Stimulated activated CD8-positive, alpha-beta memory T cell treated with anti-CD3 and anti-CD28 coated beads, Interleukin-4, amount 100 ng/mL, for 24 hours (primary cell): ENCODE measurements at regions not wholly inside any gene's neighbourhood (a gene's known extent, or its start where the extent isn't known, plus 50 kb on each side); places are given as distances from the start of the nearest gene placed in this dataset.
"Not testable (repeated sequence)": the region's sequence is repeated elsewhere in the genome, so short reads cannot be mapped to it uniquely, and the experiment has no call there.

Experiments
- DNase-seq: peaks from one replicate; pipeline ENCODE4 v3.0.0-alpha.2; 2020; ENCODE audit warnings: low read depth

DNA sequence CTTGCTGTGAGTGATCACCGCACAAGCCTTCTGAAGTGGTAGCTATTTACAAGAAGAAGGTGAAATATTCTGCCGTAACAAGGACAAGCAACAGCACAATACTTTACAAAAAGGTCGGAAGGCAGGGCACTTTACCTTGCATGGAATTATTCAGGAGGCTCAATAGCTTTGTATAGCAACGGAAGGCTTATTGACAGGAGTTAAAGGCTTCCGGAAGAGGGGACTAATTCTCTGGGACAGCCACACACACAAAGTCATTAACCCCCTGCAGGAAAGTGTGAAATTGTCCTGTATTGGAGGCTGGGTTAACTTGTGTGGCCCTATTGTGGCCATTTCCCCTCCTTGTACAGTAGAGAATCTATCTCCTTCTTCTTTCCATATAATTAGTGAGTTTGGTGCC, 199.3 kb upstream of the SEMA6A start:
- no peak for DNase-seq

DNA sequence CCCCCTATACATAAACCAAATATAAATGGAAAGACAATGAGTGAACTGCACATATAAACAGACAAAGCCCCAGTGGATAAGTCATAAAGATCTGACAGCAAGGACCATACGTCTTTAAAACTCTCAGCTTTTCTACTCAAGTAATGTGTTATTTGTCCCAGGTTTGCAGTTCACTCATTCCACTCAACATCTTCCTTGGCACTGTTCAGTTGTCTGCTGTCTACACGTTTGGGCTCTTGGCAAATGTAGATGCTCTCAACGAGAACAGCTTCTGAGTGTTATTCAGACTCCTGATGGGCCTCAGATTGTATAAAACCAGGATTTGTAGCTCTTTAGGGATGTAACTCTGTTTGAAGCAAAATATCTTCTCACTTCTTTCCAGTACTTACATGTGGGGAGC, 198.2 kb upstream of the SEMA6A start:
- DNase-seq = no peak

DNA sequence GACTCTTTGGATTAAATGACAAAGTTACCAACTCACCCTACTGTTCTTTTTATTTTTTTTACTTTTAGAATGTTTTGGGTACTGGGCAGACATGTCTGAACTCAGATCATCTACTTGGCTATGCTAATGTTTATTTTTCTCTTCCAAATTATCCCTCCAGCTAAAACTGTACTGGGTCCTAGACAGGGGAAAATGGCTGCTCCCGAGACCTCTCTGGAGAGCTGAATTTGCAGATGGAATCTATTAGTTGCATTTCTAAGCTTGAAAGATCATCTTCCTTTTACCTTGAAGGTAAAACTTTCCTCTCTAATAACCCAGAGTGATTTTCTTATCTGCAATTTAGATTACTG, 197.5 kb upstream of the SEMA6A start:
- no peak for DNase-seq

DNA sequence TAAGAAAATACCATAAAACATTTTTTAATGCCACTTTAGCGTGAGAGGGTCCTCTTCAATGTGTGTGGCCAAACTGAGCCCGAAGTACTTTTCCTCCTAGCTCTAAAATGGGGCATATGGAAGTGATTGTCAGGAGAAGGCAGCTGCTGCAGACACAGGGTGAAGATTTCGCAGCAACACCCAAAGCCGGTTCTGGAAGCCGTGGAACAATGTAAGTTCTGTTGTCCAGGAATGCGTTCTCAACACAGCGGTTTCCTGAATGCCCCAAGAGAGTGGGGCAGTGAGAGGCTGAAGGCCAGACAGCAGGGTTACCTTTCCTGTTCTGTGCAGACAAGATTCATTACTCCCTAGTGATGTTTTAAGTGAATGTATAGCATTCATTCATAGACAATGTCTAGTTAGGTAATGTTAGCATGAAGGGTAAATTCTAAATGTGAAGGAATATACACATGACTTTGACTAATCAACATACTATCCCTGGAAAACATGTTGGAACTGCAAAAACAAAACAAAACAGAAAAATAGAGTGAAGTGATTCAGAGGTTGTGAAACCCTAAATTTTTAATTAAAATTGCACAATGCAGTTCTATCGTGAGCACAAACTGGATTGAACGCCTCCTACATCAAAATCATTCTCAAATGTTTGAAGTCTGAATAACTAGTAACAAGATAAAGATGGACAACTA, 197.0 kb upstream of the SEMA6A start:
- DNase-seq = no peak

DNA sequence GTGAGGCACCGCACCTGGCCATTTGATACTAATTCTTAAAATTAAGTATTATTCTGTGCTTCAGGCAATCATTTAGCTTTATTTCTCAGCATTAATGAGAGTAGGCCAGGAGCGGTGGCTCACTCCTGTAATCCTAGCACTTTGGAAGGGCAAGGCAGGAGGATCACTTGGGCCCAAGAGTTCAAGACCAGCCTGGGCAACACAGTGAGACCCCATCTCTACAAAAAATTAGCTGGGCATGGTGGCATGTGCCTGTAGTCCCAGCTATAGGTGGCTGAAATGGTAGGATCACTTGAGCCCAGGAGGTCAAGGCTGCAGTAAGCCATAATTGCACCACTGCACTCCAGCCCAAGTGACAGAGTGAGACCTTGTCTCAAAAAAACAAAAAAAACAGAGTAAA, 195.3 kb upstream of the SEMA6A start:
- not testable (repeated sequence) for DNase-seq

DNA sequence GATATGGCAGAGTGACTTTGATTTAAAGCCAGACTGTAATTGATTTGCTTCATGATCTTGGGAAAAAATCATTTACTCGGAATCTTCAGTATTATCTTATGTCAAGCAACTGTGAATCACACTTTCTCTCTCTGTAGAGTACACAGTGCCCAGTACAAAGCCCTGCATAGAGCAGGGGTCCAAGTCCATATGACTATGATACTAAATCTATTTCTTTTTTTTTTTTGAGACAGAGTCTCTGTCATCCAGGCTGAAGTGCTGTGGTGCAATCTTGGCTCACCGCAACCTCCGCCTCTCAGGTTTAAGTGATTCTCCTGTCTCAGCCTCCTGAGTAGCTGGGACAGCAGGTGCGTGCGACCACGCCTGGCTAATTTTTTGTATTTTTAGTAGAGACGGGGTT, 194.8 kb upstream of the SEMA6A start:
- DNase-seq = no peak

DNA sequence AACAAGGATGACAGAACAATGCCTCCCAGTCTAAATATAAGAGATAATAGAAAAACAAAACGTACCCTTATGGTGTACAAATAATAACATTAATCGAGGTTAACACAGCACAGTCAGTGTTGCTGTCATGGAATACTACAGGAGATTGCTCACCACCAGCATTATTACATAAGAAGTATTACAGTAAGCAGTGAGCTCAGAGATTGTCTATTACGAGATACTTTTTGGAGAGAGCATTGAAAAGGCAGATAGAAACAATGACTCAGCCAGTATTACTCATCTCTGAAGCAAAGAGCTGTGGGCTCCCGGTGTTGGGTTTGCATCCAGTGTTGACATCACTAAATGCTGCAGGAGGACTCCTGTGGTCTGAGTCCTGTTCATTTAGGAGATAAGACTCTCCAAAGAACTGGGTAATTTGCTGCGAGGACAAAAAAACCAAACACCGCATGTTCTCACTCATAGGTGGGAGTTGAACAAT, 191.9 kb upstream of the SEMA6A start:
- DNase-seq = no peak

DNA sequence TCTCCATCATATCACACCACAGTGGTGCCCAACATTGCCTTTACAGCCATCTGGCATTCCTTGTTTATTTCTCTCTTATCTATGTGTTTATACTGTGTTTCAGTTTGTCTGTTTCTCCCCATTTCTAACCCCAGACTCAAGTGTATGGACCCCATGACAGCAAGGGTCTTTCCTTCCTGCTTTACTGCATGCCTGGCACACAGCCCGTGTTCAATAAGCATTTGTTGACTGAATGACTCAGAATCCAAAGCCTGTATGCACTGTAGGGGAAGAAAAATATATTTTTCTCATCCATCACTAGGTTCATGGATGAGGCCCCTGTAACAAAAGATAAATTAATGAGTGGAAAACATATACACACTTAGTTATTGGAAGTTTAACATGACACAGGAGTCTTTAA, 190.8 kb upstream of the SEMA6A start:
- DNase-seq = no peak

DNA sequence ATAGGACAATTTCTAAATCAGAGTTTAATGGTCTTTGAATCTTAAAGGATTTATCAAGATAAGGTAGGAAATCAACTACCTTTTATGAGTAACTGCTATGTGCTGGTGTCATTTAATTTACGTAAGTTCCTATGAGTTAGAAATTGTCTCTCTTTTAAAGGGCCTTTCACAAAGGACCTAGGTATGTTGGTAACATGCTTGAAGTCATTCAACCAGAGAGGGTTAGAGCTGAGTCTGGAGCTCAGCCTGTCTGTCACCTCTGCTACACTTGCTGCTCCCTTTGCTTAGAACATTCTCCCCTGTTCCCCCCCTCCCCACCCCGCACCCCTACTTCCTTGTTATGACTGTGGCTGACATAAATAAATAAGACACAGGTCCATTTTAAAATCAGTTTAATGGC, 190.3 kb upstream of the SEMA6A start:
- no peak for DNase-seq

DNA sequence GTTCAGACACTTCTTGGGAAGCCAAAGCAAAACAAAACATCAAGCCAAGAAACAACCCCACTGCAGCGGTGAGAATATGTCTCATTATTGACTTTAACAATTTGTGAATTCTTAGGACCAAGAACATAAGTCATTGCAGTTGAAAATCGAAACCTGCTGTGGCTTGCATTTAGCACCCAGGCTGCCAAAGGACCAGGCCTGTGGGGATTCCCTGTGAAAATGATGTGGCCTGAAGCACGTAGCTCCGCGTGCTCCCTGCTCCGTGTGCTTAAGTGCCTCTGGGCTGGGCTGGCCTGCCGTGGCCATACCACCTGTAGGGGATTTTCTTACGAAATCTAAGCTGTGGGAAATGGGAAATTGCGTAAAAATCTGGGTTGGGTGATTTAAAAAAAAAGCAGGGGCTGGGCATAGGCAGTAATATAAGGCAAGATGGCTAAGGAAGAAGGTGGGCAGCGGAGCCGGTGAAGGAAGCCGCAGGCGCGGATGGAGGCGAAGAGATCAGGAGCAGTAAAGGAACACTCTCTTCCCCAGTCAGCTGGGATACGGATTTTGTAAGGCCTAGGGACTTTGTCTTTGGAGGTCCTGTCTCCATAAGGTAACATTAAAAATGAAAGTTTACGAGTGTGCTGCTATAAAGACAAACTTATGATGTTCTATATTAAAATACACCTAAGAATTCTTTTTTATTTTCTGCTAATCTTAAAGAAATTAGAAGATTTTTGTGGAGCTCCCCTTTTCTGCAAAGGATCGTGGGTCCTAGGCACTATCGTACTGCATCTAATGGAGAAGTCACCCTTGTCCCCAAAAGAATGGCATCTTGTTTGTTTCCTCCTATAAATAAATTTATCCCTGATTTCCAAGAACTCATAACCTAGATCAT, 189.6 kb upstream of the SEMA6A start:
- DNase-seq = no peak

DNA sequence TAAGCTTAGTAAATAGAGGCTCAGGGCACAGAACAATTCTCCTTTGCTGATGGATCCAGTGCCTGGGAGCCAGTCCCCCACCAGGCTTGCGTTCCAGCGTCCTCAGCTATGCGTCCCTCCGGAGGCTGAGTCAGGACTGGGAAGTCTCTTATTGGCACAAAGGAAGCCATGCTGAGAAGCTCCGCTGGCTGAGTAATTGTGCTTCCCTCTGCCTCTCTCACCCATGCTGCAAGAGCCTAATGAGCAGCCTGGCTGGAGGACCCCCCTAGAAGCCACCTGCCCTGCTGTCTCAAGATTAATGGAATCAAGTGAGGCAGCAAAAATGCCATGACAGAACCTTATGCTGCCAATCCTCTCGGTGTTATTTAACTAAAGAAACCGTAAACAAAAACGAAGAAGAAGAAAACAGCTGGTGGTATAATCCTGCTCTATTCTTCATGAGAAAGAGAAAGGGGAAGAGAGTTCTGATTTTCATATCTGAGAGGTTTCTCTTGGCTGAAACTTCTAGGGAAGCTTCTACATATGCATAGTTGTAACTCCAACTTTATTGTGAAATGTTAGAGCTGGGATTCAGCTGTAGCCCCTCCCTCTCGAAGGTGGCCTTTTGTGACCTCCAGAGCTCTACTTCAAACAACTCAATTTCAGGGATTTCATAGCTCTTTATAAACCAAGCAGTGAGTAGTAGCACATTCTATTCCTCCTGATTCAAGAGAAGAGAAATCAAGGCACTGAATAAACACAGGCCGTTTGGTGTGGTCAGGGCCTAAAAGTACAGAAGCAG, 185.4 kb upstream of the SEMA6A start:
- DNase-seq = no peak

DNA sequence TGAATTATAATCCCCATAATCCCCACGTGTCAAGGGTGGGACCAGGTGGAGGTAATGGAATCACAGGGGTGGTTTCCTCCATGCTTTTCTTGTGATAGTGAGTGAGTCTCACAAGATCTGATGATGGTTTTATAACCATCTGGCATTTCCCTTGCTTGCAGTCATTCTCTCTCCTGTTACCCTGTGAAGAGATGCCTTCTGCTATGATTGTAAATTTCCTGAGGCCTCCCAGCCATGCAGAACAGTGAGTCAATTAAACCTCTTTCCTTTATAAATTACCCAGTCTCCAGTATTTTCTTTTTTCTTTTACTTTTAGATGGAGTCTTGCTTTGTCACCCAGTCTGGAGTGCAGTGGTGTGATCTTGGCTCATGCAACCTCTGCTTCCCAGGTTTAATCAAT, 182.7 kb upstream of the SEMA6A start:
- no peak for DNase-seq

DNA sequence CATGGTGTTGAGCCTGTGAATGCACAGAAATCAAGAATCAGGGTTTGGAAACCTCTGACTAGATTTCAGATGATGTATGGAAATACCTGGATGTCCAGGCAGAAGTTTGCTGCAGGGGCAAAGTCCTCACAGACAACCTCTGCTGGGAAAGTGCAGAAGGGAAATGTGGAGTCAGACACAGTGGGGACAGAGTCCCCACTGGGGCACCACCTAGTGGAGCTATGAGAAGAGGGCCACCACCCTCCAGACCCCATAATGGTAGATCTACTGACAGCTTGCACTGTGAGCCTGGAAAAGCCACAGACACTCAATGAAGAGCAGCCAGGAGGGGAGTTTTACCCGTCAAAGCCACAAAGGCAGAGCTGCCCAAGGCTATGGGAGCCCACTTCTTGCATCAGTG, 181.9 kb upstream of the SEMA6A start:
- DNase-seq = no peak

DNA sequence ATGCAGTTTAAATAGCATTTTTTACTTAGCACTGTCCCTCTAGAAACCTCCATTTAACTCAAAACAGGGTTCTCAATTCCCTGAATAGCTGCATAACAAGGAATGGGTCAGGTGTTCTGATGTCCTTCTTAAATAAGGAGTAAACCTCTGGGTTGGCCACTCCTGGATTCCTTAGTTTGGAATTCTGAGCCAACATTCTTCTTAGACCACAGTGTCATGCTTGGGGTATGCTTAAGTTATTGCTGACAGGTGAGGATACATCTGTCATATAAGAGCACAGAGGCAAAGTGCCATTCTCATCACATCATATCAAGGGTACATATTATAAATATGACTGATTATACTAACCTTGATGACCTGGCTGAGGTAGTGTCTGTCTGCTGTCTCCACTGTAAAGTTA, 179.9 kb upstream of the SEMA6A start:
- DNase-seq = no peak

DNA sequence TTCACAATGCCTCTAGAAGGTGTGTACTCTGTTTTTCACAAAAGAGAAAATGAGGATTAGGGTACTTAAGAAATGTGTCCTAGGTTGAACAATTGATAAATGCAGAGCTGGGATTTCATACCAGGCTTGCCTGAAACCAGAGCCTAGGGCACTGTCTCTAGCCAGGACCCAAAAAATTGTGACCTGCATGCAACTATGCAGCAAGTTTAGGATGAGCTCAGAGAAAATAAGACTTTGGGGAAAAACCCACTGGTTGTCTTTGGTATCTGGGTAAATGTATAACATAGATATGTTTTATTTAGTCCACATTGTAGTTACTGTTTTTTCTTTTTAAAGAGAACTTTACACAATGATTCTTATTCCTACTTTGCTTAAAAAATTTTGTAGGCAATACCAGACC, 177.1 kb upstream of the SEMA6A start:
- DNase-seq = no peak

DNA sequence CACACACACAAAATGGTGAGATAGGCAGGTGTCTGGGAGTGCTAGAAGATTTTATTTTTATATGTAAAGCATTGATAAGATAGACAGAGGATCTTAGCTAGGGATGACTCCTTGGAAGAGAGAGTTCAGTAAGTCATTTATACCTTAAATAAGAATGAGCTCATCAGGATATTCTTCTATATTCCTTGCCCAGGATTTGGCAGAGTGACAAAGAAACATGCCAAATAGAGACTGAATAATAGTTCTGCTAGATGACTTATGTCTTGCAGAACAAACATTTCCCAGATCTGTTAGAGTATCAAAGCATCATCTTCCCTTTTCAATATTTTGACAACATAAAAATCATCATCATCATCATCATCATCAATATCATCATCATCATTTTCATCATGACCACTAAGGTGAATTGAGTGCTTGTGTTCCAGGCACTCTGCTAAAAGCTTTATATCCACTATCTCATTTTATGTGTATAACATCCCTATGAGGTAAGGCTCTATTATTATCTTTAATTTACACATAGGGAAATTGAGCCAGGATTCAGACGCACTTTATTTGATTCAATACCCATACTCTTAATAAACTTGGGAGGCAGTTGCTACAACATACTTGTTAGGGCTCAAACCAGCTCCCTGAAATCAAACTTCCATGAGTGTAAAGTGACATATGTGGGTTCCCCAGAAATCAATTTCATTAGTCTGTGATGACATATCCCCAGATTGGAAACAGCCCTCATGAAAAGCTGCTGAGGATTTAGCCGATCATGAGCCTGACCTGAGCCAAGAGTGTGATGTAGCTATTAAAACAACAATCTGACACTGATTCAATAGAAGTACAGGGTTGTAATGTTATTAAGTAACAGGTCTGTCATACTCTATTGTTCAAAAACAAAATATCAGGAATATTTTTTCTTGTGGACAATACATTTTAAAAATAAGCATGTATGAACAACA, 176.3 kb upstream of the SEMA6A start:
- no peak for DNase-seq

DNA sequence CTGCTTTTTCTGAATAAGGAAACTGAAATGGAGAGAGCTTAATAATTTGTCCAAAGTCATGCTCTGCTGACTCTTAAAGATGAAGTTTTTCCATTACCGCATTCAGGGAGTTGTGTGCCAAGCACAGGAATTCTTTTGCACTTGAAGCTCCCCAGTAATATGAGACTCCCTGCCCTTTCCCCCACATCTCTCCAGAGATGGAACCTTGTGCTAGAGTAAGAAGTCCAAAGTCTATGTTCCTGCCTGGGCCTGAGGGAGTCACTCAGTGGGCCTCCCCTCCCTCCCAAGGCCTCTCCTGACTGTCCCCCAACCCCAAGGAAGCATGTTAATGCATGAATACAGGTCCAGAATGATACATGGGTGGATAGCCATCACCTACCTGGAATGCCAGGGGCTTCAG, 173.3 kb upstream of the SEMA6A start:
- DNase-seq = no peak

DNA sequence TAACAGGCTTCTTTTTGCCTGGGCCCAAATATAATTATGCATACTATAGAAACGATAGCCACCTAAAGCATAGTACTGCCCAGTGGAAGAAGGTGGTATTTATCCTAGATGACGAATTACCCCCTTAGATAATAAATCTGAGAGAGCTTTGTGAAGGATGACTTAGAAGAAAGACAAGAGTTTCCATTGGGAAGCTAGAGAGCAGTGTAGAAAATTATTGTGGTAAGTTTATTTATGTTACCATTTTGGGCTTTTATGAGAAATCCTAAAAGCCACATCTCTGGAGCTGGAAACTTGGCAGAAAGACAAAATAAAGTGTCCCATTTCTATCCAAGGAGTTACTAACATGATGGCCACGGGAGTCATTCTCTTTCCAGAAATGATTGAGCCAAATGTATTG, 172.0 kb upstream of the SEMA6A start:
- DNase-seq = no peak

DNA sequence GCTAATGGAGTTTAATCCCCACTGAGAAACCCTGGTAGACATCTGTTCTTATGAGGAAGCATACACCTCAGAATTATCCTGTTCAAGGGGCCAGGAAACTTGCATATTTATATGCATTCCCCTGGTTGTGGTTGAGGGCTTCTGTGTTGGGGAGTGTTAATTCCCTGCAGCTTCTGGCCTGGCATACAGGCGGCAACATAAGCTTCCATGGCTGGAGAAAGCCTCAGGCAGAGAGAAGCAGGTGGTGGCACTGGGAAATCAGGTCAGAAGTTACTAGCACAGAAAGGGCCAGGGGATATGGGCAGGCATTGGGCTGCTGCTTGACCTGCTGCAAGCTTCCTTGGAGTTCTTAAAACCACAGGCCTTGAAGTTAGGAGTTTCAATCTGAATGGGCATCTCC, 166.1 kb upstream of the SEMA6A start:
- no peak for DNase-seq

DNA sequence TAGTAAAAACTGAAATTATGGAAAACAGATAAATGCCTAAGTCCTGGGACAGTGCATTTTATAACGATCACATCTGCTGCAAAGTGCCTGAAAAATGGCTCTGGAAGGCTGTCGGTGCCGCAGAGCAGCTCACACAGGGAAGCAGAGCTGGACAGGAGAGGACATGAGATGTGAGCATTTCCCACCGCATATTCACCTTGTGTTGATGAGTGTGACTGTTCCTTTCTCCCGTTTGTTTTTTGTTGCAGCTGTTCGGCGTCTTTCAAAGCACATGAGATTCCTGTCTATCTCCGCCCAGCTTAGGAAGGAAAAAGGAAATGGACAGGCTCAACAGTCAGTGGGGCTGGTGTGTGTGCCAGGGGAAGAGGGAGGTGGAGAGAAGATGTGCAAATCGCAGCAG, 164.9 kb upstream of the SEMA6A start:
- no peak for DNase-seq

DNA sequence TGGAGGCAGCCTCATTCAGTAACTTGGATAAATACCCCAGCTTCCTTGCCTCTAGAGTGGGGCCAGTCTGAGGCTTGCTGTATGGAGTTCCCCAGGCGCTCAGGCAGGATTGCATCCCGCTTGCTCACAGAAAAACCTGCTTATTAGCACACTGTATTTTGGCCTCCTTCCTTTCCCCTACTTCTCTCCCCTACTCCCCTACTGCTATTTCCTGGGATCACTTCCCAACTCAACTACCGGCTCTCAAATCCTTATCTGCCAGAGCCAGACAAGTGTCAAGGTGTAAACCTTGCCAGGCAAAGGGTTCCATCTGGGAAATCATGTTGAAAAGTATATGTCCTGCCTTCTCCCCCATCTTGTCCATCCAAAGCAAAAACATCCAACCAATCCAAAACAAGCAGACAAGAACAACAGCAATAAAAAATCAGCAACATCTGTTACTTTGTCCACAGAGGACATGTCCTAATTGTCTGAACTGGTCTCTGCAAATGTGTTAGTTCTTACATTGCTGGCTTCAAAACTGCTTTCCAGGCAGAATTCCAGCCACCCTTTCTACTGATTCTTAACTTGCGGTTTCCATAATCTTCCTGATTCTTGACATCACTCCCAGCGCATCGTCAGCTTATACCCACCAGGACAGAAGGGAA, 164.1 kb upstream of the SEMA6A start:
- DNase-seq = no peak
